Upper lobe of right lung (tissue), 1 donor: ENCODE measurements at regions not wholly inside any gene's neighbourhood (a gene's known extent, or its start where the extent isn't known, plus 50 kb on each side); places are given as distances from the start of the nearest gene placed in this dataset.
A peak's percentile ranks its signal among the peaks of the same experiment; 100 is the strongest.
"Not testable (repeated sequence)": the region's sequence is repeated elsewhere in the genome, so short reads cannot be mapped to it uniquely, and the experiment has no call there.

Experiments used
- ATAC-seq: fragments of 200-7000 bp; cut with Tn5 transposase; one replicate; pipeline ENCODE4 v1.9.1; 2020; ENCODE audit warnings: mild to moderate bottlenecking, moderate library complexity
- DNase-seq: peaks from one replicate; pipeline ENCODE4 v3.0.0-alpha.2; 2020
- H3K27ac ChIP-seq: fragments of 200-600 bp; one replicate; pipeline ENCODE4 v1.8.0; 2022
- H3K27me3 ChIP-seq: fragments of 200-600 bp; one replicate; pipeline ENCODE4 v1.8.0; 2022; ENCODE audit warnings: mild to moderate bottlenecking
- H3K36me3 ChIP-seq: fragments of 200-600 bp; one replicate; pipeline ENCODE4 v1.8.0; 2022
- H3K4me1 ChIP-seq: fragments of 200-600 bp; one replicate; pipeline ENCODE4 v1.8.0; 2022
- H3K4me3 ChIP-seq: fragments of 200-600 bp; one replicate; pipeline ENCODE4 v1.8.0; 2022; ENCODE audit warnings: mild to moderate bottlenecking
- H3K9me3 ChIP-seq: fragments of 200-600 bp; one replicate; pipeline ENCODE4 v1.8.0; 2022
- CTCF ChIP-seq: fragments of 200-600 bp; IDR thresholded peaks from one replicate; pipeline ENCODE4 v1.8.0; 2022; ENCODE audit warnings: antibody characterized with exemption
- intact Hi-C: fragments of 100-400 bp; cut with DNase I; formaldehyde crosslinking; loops from one replicate; pipeline ENCODE4 v1.11.0; 2022
- donor health status: DM: no; HTN: yes; CAD: no; lungs with severe emphysema.

- DNase-seq = no peak
- intact Hi-C loops = no loop called here
- H3K9me3 ChIP-seq = no peaks in the 10 kb centered on the region
- no peaks in the 10 kb centered on the region for H3K36me3 ChIP-seq
- peak overlapping the region; percentile 8 for H3K4me3 ChIP-seq
- TF ChIP-seq CTCF = no peak
- H3K4me1 ChIP-seq = peaks cover 8% of the 10 kb centered on the region
- no peaks in the 10 kb centered on the region for H3K27me3 ChIP-seq
- no peak for ATAC-seq
- H3K27ac ChIP-seq = no peak overlapping the region
These were observed 57.4 kb upstream of the DACT2 start for GRCh38 chr6:168376811-168377483.

GRCh38 chr6:168377484-168377855 is 57.9 kb upstream of the DACT2 start:
- Histone ChIP-seq H3K27ac (no peak overlapping the region), H3K27me3 (no peaks in the 10 kb centered on the region), H3K36me3 (no peaks in the 10 kb centered on the region), H3K4me3 (peak overlapping the region; percentile 8), H3K9me3 (no peaks in the 10 kb centered on the region), H3K4me1 (peaks cover 8% of the 10 kb centered on the region)
- no peak for TF ChIP-seq CTCF
- DNase-seq (peak; percentile 57), ATAC-seq (peak; percentile 36)
- intact Hi-C loops = no loop called here

GRCh38 chr6:168377856-168378832 is 58.6 kb upstream of the DACT2 start:
- Histone ChIP-seq H3K4me3 (peak overlapping the region; percentile 8), H3K27ac (no peak overlapping the region), H3K36me3 (no peaks in the 10 kb centered on the region), H3K27me3 (no peaks in the 10 kb centered on the region), H3K9me3 (no peaks in the 10 kb centered on the region), H3K4me1 (peaks cover 8% of the 10 kb centered on the region)
- TF ChIP-seq CTCF = no peak
- DNase-seq (no peak), ATAC-seq (no peak)
- intact Hi-C loops = no loop called here

GRCh38 chr6:168379579-168379978 is 60.0 kb upstream of the DACT2 start:
- DNase-seq = peak; percentile 34
- H3K27me3 ChIP-seq, H3K27ac ChIP-seq, intact Hi-C loops, H3K4me1 ChIP-seq, H3K4me3 ChIP-seq, ATAC-seq, H3K9me3 ChIP-seq, H3K36me3 ChIP-seq: not testable (repeated sequence)

GRCh38 chr6:168380166-168380955 is 60.6 kb upstream of the SMOC2 start:
- H3K9me3 ChIP-seq, H3K27ac ChIP-seq, ATAC-seq, H3K4me3 ChIP-seq, H3K4me1 ChIP-seq, H3K27me3 ChIP-seq, intact Hi-C loops, H3K36me3 ChIP-seq: not testable (repeated sequence)
- peak; percentile 53 for DNase-seq

- TF ChIP-seq CTCF = no peak
- intact Hi-C loops = no loop called here
- H3K27ac ChIP-seq = no peak overlapping the region
- no peaks in the 10 kb centered on the region for H3K9me3 ChIP-seq
- H3K27me3 ChIP-seq = no peaks in the 10 kb centered on the region
- no peaks in the 10 kb centered on the region for H3K36me3 ChIP-seq
- no peak overlapping the region for H3K4me3 ChIP-seq
- DNase-seq = peak; percentile 55
- no peak for ATAC-seq
- peaks cover 8% of the 10 kb centered on the region for H3K4me1 ChIP-seq
These were observed 59.9 kb upstream of the SMOC2 start for GRCh38 chr6:168380956-168381605.
